Prostate gland (tissue), 2 donors: ENCODE measurements at regions not wholly inside any gene's neighbourhood (a gene's known extent, or its start where the extent isn't known, plus 50 kb on each side); places are given as distances from the start of the nearest gene placed in this dataset.
A peak's percentile ranks its signal among the peaks of the same experiment; 100 is the strongest.

Source experiments
- DNase-seq: peaks from one replicate; pipeline ENCODE4 v3.0.0-alpha.2; 2019; ENCODE audit warnings: low spot score
- H3K27ac ChIP-seq, 2 donors: fragments of 200-600 bp; sonication (generic); 2 replicates each; pipeline ENCODE4 v1.5.1; 2017 to 2019
- H3K27me3 ChIP-seq: fragments of 200-600 bp; sonication (generic); replicated peaks from 2 replicates; pipeline ENCODE4 v1.5.1; 2019; ENCODE audit not compliant: insufficient read depth
- H3K36me3 ChIP-seq, 2 donors: fragments of 200-600 bp; sonication (generic); 1 replicate in 1 of 2; 2 replicates in 1 of 2; pipeline versions ENCODE4 v1.5.1 to v1.8.1; 2017 to 2019
- H3K4me1 ChIP-seq: fragments of 200-600 bp; sonication (generic); replicated peaks from 2 replicates; pipeline ENCODE4 v1.5.1; 2019
- H3K4me3 ChIP-seq, 2 donors: fragments of 200-600 bp; sonication (generic); 2 replicates each; pipeline ENCODE4 v1.5.1; 2017 to 2019
- H3K9me3 ChIP-seq: fragments of 200-600 bp; sonication (generic); 2 replicates; pipeline ENCODE4 v1.5.1; 2017
- POLR2A ChIP-seq: fragments of 450-650 bp; IDR thresholded peaks from one replicate; pipeline ENCODE4 v1.6.1; 2016; ENCODE audit warnings: antibody characterized with exemption, mild to moderate bottlenecking
- POLR2AphosphoS5 ChIP-seq: sonication (generic); formaldehyde crosslinking; IDR thresholded peaks from one replicate; pipeline ENCODE4 v1.6.1; 2017; ENCODE audit warnings: antibody characterized with exemption
- WGBS: methylation state at CpG from one replicate; pipeline ENCODE4 v1.1.5; 2018; 5-methylcytosine and 5-hydroxymethylcytosine counted together
- intact Hi-C: fragments of 100-400 bp; cut with DNase I; formaldehyde crosslinking; loops from one replicate; pipeline ENCODE4 v1.14.2; 2022
- TF ChIP-seq, protein P1 (sequence below), 4 experiments: fragments of 200-600 bp in 2 of 4; fragments of 450-650 bp in 2 of 4; sonication (generic) in 2 of 4; IDR thresholded peaks; 1 replicate in 3 of 4; 2 replicates in 1 of 4; pipeline ENCODE4 v1.5.1; 2016 to 2019; ENCODE audit warnings: antibody characterized with exemption in 4 of 4, mild to moderate bottlenecking in 2 of 4, moderate library complexity in 2 of 4

DNA sequence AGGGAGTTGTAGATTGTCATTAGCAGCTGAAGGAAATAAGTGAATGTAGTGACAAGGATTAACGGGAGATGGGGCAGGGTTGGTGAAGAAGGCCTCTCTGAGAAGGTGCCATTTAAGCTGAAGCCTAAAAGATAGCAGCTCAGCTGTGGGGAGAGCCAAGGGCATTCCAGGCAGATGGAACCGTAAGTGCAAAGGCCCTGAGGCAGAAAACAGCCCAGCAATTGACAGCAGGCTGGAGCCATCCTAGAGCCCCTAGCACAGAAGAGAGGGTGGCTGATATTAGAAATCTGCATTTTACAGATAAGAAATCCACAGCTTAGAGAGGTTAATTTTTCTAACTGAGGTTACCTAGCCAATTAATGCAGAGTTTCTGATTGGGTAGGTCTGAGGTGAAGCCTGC is 374.5 kb upstream of the PROK2 start:
- H3K27me3 ChIP-seq: no peaks in the 10 kb centered on the region
- no peak overlapping the region for H3K27ac ChIP-seq
- no peak for TF ChIP-seq POLR2A
- TF ChIP-seq, protein P1, sequence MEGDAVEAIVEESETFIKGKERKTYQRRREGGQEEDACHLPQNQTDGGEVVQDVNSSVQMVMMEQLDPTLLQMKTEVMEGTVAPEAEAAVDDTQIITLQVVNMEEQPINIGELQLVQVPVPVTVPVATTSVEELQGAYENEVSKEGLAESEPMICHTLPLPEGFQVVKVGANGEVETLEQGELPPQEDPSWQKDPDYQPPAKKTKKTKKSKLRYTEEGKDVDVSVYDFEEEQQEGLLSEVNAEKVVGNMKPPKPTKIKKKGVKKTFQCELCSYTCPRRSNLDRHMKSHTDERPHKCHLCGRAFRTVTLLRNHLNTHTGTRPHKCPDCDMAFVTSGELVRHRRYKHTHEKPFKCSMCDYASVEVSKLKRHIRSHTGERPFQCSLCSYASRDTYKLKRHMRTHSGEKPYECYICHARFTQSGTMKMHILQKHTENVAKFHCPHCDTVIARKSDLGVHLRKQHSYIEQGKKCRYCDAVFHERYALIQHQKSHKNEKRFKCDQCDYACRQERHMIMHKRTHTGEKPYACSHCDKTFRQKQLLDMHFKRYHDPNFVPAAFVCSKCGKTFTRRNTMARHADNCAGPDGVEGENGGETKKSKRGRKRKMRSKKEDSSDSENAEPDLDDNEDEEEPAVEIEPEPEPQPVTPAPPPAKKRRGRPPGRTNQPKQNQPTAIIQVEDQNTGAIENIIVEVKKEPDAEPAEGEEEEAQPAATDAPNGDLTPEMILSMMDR (IDR thresholded peaks at IDR 0.05): no peak
- no peak for TF ChIP-seq POLR2AphosphoS5
- H3K4me3 ChIP-seq: no peak overlapping the region
- H3K36me3 ChIP-seq: no peaks in the 10 kb centered on the region
- intact Hi-C loops: no loop called here
- no peaks in the 10 kb centered on the region for H3K4me1 ChIP-seq
- H3K9me3 ChIP-seq: no peaks in the 10 kb centered on the region
- 95% methylated on average over 2 of the region's 2 CpGs for WGBS
- no peak for DNase-seq

DNA sequence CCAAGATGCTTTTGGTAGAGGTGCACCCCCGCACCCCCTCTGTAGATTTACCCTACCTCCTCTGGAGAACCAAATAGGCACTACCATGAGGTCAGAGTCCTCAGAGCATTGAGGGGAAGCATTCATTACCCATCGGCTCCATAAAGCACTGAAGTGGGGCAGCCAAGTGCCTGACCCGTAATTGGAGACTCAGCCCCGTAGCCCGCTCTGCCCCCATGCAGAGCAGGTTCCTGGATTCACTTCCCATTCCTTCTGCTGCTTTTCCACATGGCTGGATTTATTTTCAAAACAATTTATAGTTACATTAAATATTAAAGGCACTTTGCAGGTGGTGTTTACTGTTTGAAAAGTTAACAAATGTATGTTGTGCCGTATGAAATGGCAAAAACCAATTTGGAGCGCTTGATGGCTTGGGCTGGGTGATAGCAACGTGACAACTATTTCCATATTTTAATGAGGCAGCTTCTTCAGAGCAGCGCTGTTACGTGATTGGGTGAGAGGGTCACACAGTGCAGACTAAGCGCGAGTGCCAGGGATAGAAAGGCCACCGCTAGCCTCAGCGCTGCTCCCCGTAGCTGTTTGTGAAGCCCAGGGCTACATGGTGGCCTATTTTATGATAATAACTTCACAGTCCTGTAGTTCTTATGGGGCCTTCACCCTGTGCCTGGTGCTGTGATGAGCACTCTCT is 373.8 kb upstream of the PROK2 start:
- no peak overlapping the region for H3K27ac ChIP-seq
- H3K36me3 ChIP-seq: no peaks in the 10 kb centered on the region
- intact Hi-C loops: no loop called here
- H3K4me1 ChIP-seq: no peaks in the 10 kb centered on the region
- WGBS: 94% methylated on average over 15 of the region's 15 CpGs
- TF ChIP-seq POLR2A (no peak), POLR2AphosphoS5 (no peak)
- TF ChIP-seq, protein P1 (IDR thresholded peaks at IDR 0.05): no peak
- H3K9me3 ChIP-seq: no peaks in the 10 kb centered on the region
- no peaks in the 10 kb centered on the region for H3K27me3 ChIP-seq
- H3K4me3 ChIP-seq: no peak overlapping the region
- DNase-seq: no peak

DNA sequence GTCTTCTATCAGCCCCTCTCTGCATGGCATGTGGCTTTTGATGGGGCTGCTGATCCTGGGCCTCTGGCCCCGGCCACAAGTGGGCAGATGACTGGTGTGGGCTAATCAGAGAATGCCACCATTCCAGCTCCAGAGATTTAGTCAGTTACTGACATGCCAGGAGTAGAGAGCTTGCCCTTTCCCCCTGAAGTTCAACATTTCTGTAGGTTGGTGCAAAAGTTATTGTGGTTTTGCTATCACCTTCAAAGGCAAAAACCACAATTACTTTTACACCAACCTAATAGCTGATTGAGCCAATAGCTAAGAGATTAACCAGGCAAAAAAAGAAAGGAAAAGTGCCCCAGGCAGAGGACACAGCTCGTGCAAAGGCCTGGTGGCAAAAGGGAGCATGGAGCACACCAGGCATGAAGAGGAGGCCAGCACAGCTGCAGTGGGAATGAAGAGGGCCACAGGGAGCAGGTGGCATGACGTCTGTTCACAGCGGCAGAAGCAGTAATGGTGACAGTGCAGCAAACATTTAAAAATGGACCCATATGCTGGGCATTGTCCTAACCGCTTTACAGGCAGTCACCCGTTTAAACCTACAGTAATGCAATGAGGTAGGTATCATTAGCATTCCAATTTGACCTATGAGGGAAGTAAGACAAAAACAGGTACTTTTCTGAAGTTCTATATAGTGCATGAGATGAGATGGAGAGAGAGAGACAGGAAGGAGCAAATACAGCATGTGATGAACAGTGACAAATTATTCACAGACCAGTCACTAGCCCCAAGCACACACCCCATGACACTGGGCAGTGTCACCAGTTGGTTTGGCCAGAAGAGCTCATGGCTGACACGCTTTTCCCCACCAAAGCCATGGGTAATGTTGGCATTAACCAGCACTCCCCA is 373.0 kb upstream of the PROK2 start:
- intact Hi-C loops: no loop called here

DNA sequence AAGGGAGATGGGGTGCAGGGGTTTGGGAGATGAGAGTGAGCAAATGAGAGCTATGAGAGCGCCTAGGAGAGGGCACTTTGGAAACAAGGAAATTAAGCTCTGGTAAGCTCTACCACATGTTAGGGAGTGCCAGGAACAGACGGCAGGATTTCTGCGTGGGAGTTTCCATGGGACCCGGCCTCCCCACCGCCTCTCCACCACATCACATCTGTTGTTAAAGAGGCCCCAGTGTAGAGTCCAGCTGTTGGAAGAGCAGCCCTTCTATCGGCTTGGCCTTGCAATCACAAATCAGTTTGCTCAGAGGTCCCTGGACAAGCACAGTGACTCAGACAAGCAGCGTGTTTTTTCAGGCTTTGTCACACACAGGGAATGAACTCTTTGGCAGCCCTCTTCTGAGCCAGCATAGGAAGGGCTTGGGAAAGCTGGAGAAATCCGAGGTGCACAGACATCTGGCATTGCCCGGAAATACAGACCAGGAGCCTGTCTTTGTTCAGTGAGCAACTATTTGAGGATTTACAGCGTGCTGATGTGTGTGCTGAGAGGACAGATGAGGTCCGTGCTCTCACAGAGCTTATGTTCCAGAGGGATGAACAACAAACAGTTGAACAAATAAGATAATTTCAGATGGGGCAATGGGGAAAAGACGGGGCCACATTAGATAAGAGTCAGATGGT is 370.6 kb upstream of the PROK2 start:
- WGBS: 42% methylated on average over 12 of the region's 12 CpGs
- no peak for DNase-seq
- H3K27ac ChIP-seq: peak overlapping the region in 1 of 2 donors; percentile 1
- TF ChIP-seq POLR2A (no peak), POLR2AphosphoS5 (no peak)
- TF ChIP-seq, protein P1 (IDR thresholded peaks at IDR 0.05): no peak
- intact Hi-C loops: no loop called here
- H3K4me1 ChIP-seq: peaks cover 6% of the 10 kb centered on the region
- no peaks in the 10 kb centered on the region for H3K27me3 ChIP-seq
- no peaks in the 10 kb centered on the region for H3K9me3 ChIP-seq
- H3K4me3 ChIP-seq: no peak overlapping the region
- H3K36me3 ChIP-seq: no peaks in the 10 kb centered on the region

More for the DNA sequence above, 373.0 kb upstream of the PROK2 start:
- no peak for DNase-seq
- no peaks in the 10 kb centered on the region for H3K9me3 ChIP-seq
- H3K27ac ChIP-seq: no peak overlapping the region
- WGBS: 92% methylated on average over 7 of the region's 7 CpGs
- no peaks in the 10 kb centered on the region for H3K27me3 ChIP-seq
- TF ChIP-seq, protein P1 (IDR thresholded peaks at IDR 0.05): no peak
- no peak for TF ChIP-seq POLR2AphosphoS5
- TF ChIP-seq POLR2A: no peak
- H3K36me3 ChIP-seq: no peaks in the 10 kb centered on the region
- no peak overlapping the region for H3K4me3 ChIP-seq
- peaks cover 6% of the 10 kb centered on the region for H3K4me1 ChIP-seq
